ENCODE measurements at regions not wholly inside any gene's neighbourhood (a gene's known extent, or its start where the extent isn't known, plus 50 kb on each side); places are given as distances from the start of the nearest gene placed in this dataset.

DNA sequence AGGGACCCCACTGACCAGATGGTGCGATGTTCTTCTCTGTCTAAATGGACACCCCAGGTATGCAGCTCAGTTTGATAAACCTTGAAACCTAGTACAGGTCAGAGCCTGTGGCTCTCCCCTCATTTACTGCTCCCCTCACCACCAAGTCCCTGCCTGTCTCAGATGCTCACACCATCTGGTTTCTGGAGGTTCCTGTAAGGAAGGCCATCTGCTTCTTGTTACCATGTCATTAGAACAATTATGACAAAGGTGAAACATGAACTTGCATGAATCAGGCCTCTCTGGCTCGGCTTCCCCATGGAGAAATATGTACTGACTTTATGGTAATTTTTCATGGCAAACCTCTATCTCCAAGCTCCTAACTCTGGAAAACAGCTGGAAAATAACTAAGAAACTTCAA, 965.7 kb downstream of the UQCRFS1 start:
- TF ChIP-seq CTCF (conservative IDR thresholded peaks at IDR 0.05) = no peak
- TF ChIP-seq EZH2 (IDR thresholded peaks at IDR 0.05; ENCODE audit: low read depth) = no peak

All from PC-9 (cell line).